HG03103 (cell line): ENCODE measurements at regions not wholly inside any gene's neighbourhood (a gene's known extent, or its start where the extent isn't known, plus 50 kb on each side); places are given as distances from the start of the nearest gene placed in this dataset.
A peak's percentile ranks its signal among the peaks of the same experiment; 100 is the strongest.
"Not testable (repeated sequence)": the region's sequence is repeated elsewhere in the genome, so short reads cannot be mapped to it uniquely, and the experiment has no call there.

Experiments used
- ATAC-seq: cut with Tn5 transposase; IDR thresholded peaks from one replicate; pipeline ENCODE4 v1.9.1; 2021; ENCODE audit warnings: low read depth; ENCODE audit not compliant: unreplicated experiment

DNA sequence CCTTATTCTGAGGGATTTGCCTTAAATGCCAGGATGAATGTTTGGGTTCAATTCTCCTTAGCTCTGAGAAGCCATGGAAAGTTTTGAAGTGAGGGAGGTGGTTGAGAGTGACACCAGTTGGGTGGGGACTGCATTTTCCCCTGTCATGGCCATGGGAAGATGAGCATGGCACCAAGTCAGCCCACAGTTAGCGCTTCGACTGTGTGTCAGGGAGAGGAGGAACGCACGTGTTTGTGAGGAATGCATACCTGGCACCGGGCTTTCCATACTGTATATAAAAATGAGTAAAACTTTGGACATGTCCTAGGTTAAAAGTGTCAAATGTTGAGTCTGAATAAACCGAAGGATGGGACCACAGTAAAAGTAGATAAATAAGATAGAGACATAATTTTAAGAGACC is 187.5 kb upstream of the KL start:
- no peak for ATAC-seq

DNA sequence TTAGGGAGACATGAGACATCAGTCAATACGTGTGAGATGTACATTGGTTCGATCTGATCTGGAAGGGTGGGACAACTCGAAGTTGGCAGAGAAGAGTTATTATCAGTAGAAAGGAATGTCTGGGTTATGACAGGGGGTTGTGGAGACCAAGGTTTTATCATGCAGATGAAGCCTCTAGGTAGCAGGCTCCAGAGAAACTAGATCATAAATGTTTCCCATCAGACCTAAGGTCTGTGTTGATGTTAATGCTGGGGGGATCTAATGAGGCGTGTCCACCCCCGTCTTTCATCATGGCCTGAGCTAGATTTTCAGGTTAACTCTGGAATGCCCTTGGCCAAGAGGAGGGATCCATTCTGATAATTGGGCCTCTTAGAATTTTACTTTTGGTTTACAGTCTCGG is 187.0 kb upstream of the KL start:
- no peak for ATAC-seq

DNA sequence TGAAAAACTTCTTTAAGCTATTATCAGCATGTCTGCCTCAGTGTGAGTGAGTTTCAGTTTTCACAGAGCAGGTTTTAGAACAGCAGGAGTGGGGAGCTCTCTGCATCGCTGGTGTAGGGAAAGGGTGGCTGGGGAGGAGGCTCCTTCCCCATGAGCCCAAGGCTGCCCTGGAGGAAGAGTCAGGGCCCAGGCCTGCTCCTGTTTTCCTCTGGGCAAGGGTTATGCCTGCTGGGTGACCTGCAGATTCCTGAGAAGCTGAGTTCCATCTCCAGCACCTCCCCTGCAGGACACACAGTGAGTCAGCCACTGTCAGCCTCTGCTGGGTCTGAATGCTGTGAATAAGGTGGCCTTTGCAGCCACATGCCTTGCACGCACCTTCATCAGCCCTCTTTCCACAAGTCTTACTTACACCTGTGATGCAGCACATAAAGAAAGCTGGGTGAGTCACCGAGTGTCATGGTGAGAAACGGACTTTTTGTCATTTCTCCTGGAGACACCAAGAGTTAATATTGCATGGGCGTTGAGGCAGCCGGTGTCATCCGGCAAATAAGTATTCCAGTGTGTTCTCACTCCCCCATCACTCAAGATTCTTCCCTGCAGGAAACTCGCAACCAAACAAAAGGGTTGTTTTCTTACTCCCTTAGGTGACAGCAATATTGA is 186.4 kb upstream of the KL start:
- ATAC-seq: no peak

DNA sequence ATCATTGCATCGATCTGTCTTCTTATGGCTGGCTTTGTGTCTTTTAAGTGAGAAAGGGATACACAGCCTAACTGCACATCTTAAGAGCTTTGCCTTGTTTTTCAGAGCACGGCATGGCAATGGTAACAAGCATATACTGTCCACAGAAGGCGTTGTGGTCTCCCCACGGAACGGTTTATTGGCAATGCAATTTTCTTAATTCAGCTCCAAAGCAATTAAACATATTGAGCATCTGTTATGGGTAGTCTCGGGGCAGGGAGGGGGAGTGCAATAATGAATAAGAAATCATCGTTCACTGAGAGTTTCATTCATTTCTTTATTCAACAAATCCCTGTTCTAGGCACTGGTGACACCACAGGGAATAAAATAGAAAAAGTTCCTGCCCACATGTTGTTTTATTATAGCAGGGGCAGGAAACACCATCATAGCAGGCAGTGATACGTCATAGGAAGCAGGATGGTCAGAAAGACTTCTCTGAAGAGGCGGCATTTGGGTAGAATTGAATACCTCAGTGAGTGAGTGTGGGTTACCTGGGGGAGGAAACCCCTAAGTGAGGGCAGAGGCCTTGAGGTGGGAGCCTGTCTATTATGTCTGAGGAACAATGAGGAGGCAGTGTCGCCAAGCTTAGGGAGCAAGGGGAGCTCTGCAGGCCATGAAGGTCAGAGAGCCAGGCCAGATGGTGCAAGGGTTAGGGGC is 185.7 kb upstream of the KL start:
- no peak for ATAC-seq

DNA sequence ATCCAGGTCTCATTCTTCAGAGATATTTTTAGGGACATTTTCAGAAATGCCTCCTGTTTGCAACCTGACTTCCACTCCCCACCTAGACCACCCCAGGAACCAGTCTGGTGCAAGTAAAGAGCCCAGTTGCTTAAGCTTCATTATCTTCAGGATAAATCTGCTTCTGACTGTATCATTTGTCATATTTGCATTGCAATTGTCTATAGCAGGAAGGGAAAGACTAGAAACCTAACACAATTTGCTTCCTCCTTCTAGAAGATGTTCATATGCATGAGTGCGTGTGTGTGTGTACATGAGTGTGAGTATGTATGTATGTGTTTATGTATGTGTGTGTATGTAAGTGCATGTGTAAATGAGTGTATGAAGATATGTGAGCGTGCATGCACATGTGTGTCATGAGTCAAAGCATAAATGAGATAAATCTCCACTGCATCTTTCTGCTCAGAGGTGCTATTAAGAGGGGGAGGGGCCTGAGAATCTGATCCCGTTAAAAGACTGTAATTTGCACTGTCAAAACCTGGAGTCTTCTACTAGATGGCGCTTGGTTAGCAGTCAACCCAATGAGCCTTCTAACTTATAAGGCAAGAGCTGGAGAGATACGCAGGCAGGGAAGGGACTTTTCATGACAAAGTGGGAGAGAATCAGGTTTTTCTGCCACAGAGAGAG is 178.8 kb upstream of the KL start:
- no peak for ATAC-seq

DNA sequence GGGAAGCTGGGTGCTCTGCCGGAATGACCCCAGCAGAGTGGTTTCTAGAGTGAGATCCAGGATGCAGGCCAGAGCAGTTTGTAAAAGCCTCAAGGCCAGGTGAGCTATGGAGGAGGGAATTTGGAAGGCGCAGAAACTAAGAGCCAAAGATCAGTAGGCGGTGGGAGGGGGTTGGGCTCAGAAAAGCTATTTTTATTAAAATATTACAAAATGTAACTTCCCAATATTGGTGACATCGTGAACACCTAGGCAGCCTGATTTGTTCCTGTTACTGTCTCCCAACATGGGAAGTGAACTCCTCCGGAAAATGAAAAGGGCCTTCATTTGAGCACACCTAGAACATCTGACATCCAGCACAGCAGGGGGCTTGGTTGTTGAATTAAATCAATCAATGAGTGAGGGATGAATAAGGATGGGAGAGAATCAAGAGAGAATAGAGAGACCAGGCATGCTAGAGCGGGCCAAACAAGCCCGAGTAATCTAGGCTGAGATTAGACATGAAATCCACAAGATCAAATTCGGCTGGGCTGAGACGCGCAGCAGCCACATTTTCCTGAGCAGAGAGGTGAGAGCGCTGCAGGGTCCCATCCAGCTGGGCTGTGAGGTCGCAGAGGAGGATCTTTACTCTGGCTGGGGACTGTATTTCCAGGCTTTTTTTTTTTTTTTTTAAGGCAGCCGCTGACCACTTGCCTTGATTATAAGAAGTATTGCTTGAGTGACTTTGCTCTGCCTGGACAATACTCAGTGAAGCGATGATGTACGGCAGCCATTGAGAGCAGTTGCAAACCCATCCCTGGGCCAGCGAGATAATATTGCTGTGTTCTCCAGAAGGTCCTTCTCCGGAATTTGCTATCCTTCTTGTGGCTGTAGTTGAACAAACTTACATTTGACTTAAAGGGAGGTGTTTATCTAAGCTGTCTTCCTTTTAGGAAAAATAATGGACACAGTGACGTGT is 178.0 kb upstream of the KL start:
- ATAC-seq: no peak

DNA sequence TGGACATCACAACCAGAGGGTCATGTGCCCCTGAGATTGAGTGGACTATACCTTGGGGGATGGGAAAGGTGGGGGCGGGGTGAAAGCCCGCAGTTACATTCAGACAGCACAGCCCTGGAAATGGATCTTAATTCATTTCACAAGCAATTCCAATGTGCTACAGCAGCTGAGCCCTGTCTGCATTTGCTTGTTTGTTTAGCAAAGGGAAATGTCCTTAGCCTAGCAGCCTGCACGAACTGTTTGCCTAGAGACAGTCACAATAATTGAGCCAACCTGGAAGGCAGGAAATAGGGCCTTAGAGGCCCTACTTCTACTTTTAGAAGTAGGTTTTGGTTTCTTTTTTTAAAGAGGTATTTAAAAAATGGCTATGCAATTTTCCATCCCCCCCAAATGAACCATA is 177.3 kb upstream of the KL start:
- peak; percentile 59 for ATAC-seq

DNA sequence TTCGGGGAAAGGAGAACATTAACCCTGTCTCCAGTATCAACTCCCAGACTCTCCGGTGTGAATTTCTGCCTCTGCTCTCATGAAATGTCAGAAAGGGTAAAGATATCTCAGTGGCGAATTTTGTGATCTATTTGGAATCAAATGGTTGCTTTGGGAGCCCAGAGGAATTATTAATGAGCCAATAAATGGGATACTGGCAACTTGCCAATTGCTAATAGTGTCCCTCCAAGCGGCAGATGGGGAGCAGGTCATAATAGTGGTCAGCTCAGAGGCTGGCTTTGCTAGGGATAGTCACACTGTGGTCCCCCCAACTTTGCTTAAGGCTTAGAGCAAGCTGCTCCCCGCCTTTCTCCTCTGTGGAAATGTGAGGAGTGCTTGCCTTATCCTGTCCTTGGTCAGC is 176.1 kb upstream of the KL start:
- no peak for ATAC-seq

DNA sequence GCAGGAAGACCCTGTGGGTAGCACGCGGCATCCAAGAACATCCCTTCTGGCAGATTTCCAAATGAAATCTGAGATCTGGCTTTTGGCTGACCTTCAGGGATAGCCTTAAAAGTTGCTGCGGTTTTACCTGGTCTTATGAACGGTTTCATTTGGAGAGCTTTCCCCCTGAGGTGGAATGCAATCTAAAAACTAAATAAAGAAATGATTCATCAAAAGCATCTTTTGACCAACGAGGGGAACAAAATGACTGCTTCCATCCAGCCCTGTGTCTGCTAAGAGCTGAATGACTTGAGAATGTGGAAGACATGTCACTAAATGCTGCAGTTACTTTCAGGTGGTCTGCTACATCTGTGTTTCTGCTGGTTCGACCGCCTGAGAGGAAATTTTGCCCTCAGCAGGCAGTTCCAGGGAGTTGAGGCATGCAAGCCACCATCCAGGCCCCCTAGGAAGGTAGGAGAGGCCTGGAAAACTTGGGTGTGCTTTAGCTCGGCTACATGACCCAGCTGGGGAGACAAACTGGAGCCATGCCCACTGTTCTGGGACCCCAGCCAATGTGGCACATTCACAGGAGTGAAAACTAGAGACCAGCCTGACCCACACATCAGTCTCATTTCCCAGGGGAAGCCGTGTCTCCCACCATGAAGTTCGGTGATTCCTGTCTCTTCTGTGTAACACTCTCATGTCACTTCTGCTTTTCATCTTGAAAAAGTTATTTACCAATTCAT is 175.1 kb upstream of the KL start:
- ATAC-seq: peak; percentile 44

DNA sequence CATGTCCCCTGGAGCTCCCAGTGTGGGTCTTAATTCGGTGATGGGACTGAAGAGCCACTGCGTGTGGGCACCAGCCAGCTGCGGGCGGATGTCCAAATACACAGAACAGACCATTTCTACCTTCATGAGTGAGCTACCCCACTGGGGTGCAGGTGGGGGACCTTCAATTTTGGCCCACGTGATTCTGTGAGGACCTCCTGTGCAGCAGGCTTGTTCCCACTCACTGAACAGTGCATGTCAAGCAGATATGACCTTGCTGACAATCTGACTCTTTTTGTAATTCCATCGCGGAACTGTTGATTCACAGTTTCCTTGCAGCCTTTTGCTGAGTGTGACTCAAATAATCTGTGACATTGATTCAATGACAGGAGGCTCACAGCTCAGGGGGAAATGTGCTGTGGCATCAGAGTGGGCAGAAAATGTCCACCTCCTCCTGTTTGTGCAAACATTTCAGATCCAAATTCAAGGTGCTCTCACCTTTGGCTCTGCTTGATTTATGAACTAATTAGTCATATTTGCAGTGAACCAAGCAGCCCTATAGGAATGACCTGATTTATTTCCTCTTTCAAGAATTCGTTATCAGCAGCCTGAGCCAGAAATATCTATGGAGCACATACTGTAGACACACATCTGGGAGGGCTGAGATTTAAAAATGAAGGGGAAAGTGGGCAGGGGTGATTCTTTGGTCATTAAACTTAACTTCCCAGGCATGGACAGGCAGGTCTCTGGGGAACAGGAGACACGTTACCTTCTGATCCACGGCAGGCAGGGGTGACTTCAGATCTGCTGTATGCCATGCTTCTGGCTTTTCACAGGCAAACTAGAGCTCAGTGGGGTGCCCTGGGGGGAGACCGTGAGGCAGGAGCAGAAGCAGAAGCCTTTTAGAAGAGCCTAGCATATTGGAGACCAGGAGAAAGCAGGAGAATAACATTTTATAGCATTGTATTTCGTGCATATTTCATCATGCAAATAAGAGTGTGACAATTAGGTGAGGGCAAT is 170.0 kb upstream of the KL start:
- no peak for ATAC-seq

DNA sequence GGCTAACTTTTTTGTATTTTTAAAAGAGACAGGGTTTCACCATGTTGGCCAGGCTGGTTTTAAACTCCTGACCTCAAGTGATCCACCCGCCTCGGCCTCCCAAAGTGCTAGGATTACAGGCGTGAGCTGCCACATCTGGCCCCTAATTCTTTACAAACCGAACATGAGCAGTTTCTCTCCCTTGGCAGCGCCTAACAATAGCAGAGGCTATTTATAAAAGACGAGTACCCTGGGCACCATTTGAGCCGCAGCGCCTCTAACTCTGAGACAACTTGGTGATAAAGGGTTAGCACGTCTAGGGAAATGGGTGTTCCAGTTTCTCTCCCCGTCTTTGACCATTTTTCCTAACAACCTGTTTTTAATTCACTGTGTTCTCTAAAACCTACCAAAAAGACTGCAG is 168.2 kb upstream of the KL start:
- ATAC-seq: not testable (repeated sequence)

DNA sequence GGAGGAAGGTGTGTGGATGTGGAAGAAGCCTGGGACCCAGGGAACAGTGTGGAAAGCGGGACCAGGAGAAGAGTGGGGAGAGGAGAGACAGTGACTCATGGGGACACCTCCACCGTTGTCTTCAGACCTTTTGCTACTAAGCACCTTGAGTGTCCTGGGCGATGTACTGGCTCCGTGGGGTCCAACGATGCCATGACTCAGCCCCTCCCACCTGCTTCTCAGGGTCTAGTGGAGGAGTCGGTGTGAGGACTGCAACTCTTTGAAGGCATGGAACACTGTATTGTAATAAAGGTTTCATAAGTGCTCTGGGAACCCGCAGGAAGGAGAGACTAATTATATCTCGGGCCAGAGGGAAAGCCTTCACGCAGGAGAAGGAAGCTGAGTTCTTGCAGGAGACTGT is 166.9 kb upstream of the KL start:
- ATAC-seq: no peak

DNA sequence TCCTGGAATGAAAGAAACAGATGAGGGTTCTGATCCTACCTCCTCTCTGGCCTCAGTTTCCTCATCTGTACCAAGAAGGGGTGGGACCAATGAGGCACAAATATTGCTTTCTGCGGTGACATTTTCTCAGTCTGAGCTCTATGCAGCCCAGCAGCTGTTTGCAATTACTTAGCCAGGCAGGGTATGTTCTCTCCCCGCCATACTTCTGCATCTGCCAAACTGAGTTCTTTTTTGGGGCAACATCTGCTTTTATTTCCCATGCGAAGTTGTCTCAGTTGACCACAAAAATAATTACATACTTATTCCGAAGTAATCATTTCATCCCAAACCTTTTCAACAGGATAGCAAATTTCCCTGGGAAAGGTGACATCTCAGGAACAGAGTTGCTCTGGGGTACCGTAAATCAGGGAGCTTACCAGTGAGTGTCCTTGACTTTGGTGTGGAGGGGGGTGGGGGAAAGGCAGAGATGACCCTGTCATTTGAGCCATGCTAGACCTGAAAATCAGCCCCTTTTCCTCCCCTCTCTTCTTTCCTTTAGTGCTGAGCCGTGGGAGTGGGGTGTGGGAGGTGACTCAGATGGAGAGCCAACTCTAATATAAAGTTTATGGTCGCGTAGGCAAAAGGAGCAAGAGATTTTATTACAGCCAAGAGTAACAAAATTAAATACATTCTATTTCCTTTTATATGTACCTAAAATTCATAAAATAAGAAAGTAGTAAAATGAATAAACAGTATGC is 165.7 kb upstream of the KL start:
- no peak for ATAC-seq

DNA sequence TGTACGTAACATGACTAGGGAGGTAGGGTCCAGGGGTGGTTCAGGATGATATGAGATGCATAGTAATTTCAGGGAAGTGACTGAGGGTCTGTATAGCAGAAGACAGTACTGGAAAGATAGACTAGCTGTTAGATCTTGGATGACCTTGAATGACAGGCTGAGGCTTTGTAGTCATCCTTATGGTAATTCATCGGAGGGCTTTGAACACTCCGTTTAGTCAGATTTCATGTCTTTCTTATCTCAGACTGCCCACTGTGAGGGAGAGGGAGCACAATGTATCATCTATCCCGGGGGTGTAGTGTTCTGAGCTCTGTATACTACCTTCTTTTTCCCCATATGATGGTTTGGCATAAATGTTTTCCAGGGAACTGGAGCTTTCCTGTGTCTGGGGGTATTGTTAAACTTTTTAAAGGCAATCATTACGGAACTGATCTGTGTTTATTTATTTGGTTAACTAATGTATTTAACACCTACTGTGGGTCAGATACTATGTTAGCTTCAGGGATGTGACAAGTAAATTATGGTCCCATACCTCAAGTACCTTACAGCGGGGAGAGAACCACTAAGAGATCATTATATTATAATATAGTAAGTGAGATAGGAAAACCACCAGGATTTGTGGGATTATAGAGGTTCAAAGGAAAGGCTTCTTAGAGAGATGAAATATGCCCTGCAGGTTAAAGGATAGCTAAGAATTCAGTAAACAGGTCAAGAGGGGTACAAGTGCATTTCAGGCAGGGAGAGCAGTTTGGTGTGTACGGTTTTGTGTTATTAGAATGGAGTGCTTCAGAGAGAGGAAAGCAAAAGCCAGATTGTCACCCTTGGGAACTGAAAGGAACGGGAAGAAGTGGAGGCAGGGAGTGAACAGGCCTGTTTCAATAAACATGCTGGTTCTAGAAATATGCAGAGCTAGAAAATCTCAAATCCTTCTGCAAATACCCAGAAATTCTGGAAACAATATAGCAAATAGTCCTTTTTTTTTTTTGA is 164.8 kb upstream of the KL start:
- ATAC-seq: no peak

DNA sequence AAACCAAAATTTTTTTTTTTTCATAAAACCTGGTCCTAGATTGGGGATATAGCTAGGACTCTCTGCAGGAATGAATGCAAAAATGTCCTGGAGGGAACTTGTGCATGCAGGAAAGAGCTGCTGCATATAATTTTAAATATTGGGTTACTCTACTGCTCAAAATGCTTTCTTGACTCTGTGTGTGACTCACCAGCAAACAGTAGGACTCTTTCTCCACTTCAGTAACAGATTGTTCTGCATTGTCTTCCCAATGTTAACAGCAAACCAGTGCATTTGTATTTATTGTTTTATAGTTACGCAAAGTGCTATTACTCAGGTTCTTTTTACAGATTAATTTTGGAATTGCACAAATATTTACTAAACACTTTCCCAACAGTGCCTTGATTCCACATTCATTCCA is 163.7 kb upstream of the KL start:
- no peak for ATAC-seq

DNA sequence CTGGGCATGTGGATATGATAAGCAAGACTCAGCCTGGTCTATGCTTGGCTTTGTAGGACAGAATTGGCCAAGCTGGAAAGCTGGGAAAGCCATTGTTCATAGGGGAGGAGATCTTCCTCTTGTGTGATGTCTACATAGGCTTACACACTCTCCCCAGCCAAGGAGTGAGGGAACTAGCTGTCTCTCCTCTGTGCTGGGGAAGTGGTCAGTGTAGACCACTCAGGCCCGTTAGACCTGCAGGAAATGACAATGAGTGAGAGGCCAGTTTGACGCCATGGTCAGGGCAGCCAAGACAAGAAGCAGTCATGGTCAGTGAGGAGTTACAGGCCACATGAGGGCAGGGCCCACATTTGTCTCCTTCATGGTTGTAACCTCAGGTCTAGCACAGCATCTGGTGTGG is 159.1 kb upstream of the KL start:
- ATAC-seq: no peak

DNA sequence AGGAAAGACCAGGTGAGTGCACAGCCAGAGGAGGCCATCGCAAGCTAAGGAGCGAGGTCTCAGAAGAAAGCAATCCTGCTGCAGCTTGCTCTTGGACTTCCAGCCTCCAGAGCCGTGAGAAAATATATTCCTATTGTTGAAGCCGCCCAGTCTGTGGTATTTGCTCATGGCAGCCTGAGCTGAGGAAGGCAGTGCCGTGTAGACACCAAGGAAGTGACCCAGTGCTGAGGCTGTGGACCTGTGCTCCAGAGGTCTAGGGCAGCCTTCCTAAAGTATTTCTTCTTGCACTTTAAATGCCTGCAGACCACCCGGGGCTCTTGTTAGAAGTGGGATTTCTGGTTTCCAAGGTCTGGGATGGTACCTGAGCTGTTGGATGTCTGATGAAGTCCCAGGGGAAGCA is 158.5 kb upstream of the KL start:
- no peak for ATAC-seq
